Upper lobe of left lung (tissue), 4 donors: ENCODE measurements at regions not wholly inside any gene's neighbourhood (a gene's known extent, or its start where the extent isn't known, plus 50 kb on each side); places are given as distances from the start of the nearest gene placed in this dataset.

ENCODE experiments used
- CTCF ChIP-seq, 6 experiments: fragments of 450-650 bp in 4 of 6; fragments of 200-600 bp in 2 of 6; sonication (generic) in 2 of 6; IDR thresholded peaks; one replicate each; pipeline ENCODE4 v1.5.1; 2016 to 2019; ENCODE audit warnings: antibody characterized with exemption in 6 of 6
- EP300 ChIP-seq, 4 donors: sonication (generic); formaldehyde crosslinking; IDR thresholded peaks; one replicate each; pipeline ENCODE4 v1.5.1; 2017; ENCODE audit warnings: antibody characterized with exemption in 4 of 4, control low read depth in 2 of 4
- POLR2A ChIP-seq, 4 donors: fragments of 450-650 bp; IDR thresholded peaks; one replicate each; pipeline ENCODE4 v1.5.1; 2016 to 2017; ENCODE audit warnings: antibody characterized with exemption in 4 of 4, mild to moderate bottlenecking in 2 of 4

- TF ChIP-seq EP300 (IDR thresholded peaks at IDR 0.05) (no peak), POLR2A (IDR thresholded peaks at IDR 0.05) (no peak), CTCF (IDR thresholded peaks at IDR 0.05) (no peak)
These were observed 411.9 kb downstream of the MTRR start for GRCh38 chr5:8280711-8281363.
